ENCODE measurements at regions not wholly inside any gene's neighbourhood (a gene's known extent, or its start where the extent isn't known, plus 50 kb on each side); places are given as distances from the start of the nearest gene placed in this dataset.

DNA sequence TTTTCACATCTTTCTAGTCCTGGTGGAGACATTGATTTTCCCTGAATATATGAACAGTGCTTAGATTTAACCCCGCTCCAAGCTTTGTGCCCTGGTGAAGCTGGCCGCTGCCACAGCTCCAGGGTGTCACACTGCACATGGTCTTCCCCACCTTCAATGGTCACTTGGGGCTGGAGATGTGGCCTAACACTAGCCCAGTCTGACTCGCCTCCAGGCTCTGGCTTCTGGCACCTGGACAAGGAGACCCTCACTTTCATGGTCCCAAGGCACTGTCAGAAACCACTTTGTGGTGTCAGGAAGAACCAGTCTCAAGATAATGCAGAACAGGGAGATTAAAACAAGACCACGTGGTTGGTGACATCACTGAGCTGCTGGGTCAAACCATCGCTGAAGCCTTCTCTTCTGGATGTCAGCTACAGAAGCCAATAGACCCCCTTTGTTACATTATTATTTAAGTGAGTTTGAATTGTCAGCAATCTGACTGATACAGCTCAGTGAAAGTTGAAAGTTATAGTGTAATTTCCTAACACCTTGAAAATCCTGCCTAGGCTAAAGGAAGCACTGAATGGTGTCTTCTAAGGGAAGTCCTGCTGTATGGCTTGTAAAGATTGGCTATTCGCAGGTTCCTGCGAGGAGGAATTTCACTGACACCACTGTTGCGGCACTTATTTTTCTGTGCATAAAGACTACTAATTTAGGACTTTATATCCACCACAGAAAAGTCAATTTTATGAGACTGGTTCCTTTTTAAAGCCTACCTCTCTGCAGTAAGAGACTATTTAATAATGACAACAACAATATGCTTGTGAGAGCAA, 55.0 kb upstream of the CTDP1 start:
- in situ Hi-C loops (cut with HindIII; ENCODE audit: low sequenced_read_pairs) = loop anchor here (5.0 kb wide), 1 partner anchor 67 kb away; no protein-coding TSS in a partner anchor
- DNase-seq (ENCODE audit: low read depth) = no peak
- no peak overlapping the region for H3K4me3 ChIP-seq (ENCODE audit: low read depth, low read length)
- TF ChIP-seq CTCF (IDR thresholded peaks at IDR 0.05; ENCODE audit: low read depth, low read length, missing control alignments) = no peak

DNA sequence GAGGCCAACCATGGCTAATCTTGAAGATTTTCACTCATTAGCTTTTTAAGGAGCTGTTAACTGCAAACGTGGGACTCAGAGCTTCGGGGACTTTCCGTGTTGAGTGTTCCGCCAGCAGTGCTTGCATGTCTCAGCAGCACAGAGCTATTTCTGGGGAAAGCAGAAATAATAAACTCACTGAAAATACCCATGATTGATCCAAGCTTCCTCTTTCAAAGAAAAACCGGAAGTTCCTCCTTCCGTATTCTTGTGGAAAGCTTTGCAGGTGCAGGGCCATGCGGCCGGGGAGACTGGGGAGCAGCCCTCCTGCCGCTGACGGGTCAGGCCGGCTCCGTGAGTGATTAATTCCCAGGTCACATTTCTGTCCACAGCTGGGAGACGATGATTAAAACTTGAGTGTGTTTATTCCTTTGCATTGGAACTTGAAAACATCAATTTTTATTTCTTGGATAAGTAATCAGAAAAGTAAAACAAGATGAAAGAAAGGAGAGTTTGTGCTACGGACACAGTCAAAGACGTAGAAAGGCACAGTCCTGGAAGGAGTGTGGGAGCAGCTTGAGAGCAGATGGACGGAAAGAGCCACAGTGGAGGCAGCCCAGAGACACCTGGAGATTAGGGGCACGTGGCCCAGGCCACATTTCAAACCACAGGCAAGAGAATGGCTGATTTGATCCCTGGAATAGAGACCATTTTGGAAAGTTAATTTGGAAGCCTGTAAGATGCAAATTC, 54.2 kb upstream of the CTDP1 start:
- in situ Hi-C loops (cut with HindIII; ENCODE audit: low sequenced_read_pairs) = loop anchor here (5.0 kb wide), 1 partner anchor 68 kb away; no protein-coding TSS in a partner anchor
- H3K4me3 ChIP-seq (ENCODE audit: low read depth, low read length) = no peak overlapping the region
- no peak for TF ChIP-seq CTCF (IDR thresholded peaks at IDR 0.05; ENCODE audit: low read depth, low read length, missing control alignments)
- no peak for DNase-seq (ENCODE audit: low read depth)

- no peak overlapping the region for H3K4me3 ChIP-seq (ENCODE audit: low read depth, low read length)
- in situ Hi-C loops (cut with HindIII; ENCODE audit: low sequenced_read_pairs) = loop anchor here (5.0 kb wide), 1 partner anchor 69 kb away; no protein-coding TSS in a partner anchor
- no peak for TF ChIP-seq CTCF (IDR thresholded peaks at IDR 0.05; ENCODE audit: low read depth, low read length, missing control alignments)
- DNase-seq (ENCODE audit: low read depth) = no peak
These were observed 53.6 kb upstream of the CTDP1 start for GRCh38 chr18:79625924-79626561.

DNA sequence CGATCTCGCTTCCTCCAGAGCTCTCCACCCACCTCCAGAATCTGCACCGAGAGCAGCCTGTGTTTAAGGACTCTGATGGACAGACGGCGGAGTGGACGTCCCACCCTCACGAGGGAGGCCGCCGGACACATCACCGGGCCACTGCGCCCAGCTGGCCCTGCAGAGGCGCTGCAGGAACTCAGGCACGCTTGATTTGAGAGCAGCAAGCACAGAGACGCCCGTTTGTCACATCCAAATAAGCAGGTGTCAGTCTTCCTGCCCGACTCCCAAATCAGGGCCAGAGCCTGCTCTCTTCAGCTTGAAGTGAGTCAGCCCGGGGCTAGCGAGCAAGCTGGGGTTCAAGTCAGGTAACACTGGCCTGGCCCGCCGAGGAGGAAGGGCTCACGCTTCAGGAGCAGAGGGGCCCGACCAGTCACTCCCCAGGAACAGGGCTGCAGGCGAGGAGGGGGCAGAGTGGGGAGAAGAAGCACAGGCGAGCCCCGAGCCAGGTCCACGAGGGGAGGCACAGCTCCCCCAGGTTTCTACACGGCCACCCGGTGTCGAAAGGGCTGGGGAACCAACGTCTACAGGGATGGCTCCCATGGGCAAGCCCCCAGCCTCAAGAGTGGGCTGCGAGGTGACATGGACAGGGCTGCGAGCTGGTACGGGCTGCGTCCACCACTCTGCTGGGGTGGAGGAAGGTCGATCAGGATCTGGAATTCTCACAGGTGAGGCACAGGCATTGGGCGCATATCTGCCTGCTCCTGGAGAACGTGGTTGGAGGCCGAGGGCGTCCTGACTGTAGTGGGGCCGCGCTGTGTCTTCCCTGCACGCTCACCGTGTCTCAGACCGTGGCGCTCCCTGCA, 52.5 kb upstream of the CTDP1 start:
- in situ Hi-C loops (cut with HindIII; ENCODE audit: low sequenced_read_pairs) = loop anchor here (5.0 kb wide), 1 partner anchor 70 kb away; no protein-coding TSS in a partner anchor
- no peak for DNase-seq (ENCODE audit: low read depth)
- H3K4me3 ChIP-seq (ENCODE audit: low read depth, low read length) = no peak overlapping the region
- no peak for TF ChIP-seq CTCF (IDR thresholded peaks at IDR 0.05; ENCODE audit: low read depth, low read length, missing control alignments)

DNA sequence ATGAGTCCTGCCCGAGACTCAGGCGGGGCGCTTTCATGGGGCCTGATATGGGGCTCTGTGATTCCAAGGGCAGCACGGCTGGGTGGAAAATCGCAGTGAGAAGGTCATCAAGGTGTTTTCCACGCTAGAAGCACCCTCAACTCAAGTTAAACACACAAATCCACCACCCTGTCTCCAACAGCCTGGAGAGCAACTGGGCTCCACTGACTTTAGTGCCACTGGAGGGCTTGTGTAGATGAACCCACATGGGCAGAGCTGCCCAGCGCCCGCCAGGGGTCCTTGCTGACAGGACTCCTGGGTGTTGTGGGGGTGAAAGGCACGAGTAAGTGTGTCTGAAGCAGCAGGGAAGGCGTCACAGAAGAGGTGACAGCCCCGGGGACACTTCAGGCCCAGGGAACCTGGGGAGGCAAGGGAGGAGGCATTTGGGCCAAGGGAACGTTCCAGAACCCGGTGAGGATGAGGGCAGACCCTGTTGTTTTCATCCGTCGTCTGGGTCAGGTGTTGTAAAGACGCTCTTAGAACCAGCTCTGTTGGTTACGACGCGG, 51.8 kb upstream of the CTDP1 start:
- no peak overlapping the region for H3K4me3 ChIP-seq (ENCODE audit: low read depth, low read length)
- no peak for DNase-seq (ENCODE audit: low read depth)
- in situ Hi-C loops (cut with HindIII; ENCODE audit: low sequenced_read_pairs) = loop anchor here (5.0 kb wide), 1 partner anchor 71 kb away; no protein-coding TSS in a partner anchor
- TF ChIP-seq CTCF (IDR thresholded peaks at IDR 0.05; ENCODE audit: low read depth, low read length, missing control alignments) = no peak

Measured in astrocyte of the cerebellum (primary cell).